Middle frontal gyrus (tissue), 1 donor: ENCODE measurements at regions not wholly inside any gene's neighbourhood (a gene's known extent, or its start where the extent isn't known, plus 50 kb on each side); places are given as distances from the start of the nearest gene placed in this dataset.

Experiments
- DNase-seq: peaks from one replicate; pipeline ENCODE4 v3.0.0-alpha.2; 2015; ENCODE audit warnings: low spot score; ENCODE audit errors: extremely low spot score

DNA sequence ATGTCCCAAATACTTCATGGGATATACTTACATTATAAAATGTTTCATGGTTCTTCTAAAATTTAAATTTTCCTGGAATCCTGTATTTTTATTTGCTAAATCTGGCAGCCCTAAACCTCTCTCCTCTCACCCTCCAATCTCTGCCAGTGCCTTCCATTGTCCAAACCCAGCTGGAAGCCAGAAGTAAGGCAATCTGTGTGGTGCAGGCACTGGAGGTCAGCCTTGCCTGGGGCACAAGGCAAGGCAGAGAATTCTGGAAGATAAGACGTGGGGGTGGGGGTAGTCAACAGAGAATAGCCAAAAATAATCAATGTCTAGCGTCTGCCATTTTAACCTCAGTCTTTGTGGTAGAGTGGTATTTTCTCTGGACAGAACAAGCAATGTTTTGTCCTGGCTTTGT lies 381.7 kb downstream of the GPAM start:
- no peak for DNase-seq

DNA sequence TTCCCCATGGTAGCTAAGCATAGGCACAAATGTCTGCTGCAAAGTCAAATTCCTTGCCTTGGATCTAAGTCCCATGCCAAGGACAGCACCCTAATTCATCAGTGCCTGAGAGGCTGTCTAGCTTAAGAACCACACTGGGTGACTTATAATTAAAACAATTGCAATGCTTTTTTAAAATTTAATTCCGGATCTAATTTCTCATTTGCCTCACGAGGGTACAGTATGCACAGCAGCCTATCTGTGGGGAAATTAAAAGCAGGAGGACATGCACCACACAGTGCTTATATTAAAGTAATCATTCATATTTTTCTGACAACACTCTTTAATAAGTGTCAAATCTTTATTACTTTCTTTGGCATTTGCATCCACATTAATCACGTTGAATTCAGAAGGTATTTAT lies 378.8 kb downstream of the GPAM start:
- DNase-seq, result no peak

DNA sequence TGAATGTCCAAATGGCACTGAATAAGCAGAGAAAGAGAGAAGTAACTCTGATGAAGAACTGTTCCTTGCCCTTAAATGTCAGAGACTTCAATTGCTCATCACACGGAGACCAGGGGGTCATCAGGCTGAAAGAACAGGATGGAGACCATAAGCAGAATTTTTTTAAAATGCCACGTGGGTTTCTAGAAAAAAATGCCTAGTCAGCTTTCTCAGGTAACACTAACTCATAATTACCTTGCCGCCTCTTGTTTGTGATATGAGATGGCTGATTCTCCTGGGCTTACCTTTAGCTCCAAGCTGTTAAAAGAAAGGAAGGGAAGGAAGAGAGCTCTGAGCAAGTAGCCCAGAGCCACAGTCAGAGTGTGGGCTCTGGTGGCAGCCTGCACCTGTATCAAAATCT lies 372.0 kb downstream of the GPAM start:
- DNase-seq, result no peak

DNA sequence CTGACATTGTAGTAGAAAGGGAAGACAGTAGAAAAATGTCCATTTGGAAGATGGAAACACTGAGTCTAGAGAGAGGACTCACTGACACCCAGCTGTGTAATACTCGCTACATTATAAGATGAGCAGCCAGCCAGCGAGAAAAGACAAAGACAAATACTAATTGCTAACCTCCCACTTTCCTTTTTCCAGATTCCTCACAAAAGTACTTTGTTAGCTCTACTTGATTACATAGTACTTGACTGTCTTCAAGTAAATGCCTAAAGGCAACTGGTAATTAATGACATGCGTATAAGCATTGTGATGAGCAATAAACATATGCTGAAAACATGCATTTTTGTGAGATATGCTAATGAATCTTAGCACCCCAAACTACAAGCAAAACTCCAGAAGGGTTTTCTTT lies 363.1 kb downstream of the GPAM start:
- DNase-seq, result no peak

DNA sequence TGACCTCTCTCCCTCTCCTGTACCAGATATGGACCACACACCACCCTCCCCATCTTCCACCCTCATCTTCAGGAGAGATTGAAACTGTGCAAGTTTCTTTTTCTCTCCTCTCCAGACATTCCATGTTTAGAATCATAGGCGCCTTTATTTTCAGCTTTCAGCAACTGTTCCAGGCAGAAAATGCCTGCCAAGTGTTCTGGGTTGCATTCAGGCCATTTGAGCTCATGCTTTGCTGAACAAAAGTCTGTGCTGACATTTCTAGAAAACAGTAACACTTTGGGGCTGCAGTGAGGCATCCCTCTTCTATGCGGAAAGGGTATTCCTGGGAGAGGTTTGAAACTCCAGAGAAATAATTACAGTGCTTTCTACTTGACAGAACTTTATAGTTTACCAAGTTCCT lies 361.7 kb downstream of the GPAM start:
- DNase-seq, result peak; percentile 43

DNA sequence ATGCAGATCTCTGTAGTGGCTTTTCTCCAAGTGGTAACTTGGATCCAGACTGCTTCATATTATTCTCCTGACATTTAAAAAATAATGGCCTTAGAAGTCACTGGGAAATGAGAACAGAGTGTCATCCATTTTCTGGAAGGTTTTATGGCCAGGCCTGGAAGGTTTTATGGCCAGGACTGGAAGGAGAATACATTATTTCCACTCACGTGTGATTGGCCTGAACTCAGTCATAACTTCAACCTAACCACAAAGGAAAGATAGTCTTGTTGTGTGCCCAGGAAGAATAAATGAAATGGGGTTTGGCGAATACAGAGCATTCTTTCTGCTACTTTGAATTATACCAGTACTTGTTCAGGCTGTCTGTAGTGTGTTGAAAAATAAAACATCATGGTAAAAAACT lies 360.9 kb downstream of the GPAM start:
- DNase-seq, result no peak

DNA sequence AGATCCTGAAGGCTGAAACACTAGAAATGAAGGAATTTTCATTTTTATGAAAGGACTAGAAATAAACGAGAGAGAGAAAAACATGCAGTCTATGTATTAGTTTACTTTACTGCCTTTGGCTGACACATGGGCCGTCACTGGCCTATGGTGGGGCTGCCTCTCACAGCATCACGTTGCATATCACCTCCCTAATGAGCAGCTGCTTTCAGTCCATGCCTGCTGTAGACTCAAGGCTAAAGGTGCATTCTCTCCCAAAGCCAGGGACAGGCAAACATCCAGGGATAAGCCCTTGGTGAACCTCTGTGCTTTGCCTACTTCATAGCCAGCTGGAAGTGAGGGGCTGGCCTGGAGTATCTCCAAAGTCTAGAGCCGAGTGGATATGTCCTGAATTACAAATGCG lies 359.4 kb downstream of the GPAM start:
- no peak for DNase-seq

DNA sequence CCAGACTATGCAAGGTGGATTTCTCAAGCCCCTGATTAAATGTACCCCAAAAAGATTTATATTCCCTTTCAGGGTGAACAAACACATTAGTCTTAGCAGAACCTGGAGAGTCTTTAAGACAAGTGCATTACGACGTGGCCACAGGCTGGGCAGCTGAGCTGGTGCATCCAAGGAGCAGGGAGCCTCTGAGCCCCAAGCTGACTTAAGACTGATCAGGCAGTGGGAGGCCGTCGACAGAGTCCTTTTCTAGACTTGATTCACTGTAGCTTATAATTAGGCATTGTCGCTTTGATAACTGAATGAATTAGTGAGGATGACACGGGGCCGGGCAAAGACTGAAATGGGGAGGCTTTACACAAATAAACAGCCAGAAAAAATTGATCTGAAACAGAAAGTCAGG lies 353.2 kb downstream of the GPAM start:
- no peak for DNase-seq

DNA sequence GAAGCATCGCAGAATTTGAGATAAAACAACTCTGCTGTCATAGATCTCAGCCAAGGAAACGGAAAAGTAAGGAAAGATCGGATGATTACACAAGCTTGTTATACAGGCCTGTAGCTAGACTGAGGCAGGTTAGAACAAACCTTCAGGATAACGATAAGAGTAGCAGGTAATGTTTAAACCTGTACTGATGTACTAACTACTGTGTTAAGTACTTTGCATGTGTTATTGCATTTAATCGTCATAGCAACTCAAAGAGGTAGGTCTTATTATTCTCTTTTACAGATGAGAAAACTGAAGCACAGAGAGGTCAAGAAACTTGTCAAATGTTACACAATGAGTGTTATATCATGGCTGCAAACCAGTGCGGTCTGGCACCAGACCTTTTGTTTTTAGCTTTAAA lies 352.5 kb downstream of the GPAM start:
- no peak for DNase-seq

DNA sequence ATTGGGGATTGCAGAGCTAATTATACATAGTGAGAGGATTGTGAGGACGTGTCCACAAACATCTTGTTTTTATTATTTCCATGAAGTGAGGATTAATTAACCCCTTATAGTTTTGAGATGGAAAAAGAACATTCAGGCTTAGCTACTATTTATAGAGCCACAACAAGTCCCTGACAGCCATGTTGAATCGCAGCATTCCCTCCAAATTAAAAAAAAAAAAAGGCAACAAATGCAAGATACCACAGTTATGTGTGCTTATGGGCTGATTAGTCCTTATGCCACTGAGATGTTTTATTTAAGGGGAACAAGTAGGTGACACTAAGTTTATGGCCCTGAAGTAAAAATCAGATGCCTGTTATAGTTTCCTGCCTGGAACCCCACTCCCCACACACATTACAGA lies 350.3 kb downstream of the GPAM start:
- DNase-seq, result no peak

DNA sequence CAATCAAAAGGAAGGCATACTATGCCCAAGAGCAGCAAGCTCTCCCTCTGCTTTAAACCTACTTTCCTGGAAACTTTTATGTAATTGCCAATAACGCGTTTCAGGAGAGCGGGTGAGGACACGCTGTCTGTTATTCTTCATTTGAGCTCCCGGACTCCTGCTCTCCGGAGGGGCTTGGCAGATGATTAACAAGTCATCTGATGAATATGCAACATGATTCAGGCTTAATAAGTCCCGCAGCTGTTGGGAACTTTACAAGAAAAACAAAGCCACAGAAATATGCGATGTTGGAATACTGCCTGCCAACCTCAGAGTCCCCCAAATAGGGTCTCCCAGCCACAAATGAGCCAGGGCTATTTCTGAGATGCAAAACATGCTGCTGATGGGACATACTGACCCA lies 348.0 kb downstream of the GPAM start:
- no peak for DNase-seq

DNA sequence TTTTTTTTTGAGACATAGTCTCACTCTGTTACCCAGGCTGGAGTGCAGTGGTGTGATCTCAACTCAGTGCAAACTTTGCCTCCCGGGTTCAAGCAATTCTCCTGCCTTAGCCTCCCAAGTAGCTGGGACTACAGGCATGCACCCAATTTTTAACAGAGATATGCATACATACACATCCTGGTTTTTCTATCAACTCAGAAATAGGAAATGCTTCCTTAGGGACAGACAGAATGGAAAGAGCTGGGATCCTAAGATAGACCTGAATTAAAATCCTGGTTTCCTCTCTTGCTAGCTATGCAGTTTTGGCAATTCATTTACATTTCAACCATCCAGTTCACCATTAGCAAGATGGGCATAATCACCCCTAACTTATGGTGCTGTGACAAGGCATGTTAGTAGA lies 347.5 kb downstream of the GPAM start:
- DNase-seq, result no peak

DNA sequence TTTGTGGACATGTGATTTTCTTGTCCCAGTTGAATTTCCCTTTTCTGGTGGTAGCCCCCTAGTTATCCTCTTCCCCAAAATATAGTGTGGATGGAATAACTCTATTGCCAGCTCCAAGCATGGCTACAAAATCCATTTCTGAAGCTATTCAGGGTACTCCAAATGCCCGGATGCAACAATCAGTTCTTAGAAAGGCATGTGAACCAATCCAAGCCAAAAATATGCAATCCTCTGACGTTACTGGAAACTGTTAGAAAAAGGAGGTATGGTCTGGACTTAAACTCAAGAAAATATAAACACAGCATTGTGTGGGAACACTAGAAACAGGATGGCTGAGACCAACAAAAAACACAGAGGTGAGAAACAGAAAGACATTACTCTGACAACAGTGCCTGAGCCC lies 347.0 kb downstream of the GPAM start:
- DNase-seq, result no peak

DNA sequence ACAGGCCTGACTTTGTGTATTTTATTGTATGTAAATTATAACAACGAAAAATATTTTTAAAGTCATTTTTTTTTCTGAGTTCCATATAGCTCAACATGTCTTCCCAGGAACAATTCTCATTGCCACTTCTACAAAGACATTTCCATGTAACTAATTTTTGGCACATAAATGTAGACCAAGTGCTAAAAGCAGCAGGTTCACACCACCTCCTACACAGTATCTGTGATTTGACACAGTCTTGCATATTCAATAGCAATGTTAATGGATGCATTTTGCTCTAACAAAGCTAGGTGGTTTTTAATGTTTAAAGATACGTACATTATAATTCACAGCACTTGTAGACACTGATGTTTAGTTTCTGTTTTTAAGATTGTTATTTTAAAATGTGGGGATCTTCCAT lies 346.5 kb downstream of the GPAM start:
- no peak for DNase-seq

DNA sequence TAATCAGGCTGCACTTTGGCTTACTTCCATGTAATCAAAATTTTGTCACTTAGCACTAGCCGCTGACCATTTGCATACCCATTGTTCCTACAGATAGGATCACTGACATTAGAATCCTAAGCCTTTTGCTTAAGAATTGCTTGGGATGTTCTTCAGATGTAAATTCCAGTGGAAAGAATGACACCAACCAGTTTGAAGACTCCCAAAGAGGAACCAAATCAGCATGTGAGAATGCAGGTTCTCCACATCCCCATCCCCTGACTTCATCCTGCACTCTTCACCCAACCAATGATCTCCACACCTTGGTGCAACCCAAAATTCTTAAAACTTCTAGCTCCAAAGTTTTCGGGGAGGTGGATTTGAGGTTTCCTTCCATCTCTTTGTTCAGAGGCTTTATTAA lies 345.6 kb downstream of the GPAM start:
- DNase-seq, result no peak

DNA sequence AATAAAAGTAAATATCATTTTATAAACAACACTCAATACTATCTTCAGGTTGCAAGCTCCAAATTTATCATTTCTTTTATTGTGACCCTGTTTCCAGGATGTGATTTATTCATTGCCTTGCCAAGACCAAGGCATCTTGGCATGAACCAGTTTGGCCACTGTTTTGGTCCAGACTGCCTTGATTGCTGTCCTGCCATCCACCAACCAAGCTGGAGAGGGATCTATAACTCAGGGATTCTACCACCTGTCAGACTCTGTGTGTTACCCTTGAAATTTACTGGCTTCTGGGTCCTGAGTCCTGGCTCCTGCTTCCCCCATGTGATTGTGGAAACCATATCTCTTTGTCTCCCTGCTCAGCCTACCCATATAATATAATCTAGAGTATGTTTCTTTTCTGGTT lies 343.0 kb downstream of the GPAM start:
- DNase-seq, result no peak

DNA sequence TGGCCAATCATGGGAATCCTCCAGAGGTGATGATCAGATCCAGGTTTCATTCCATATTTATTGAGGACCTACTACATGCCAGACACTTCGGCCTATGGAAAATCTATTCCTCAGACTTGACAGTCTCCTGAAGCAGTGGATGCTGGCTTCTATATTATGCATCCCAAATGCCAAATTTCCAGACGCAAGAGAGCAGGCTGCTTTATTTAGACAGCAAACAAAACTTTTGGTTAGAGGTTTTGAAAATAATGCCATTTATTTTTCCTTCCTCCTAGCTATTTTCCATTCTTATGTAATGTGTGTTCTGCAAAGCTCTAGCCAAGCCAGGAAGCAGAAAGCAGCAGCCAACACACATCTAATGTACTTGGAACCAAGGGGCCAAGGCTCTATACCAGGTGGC lies 330.8 kb downstream of the GPAM start:
- no peak for DNase-seq

DNA sequence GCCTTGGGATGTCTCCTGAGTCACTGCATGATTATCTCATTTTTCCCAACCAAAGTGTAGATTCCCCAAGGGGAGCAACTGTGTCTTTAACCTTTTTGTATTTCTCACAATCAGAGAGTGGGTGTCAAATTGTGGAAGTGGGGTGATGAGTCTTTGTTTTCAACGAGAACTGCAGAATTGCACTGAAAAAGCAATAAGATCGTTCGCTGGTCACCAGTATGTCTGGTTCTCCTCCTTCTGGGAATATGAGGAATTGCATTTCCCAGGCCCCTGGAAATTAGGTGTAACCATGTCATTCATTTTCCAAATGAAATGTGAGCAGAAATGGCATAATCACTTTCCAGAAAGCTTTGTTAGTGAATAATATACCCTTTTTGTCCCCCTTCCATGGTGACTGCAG lies 326.9 kb downstream of the GPAM start:
- DNase-seq, result no peak

DNA sequence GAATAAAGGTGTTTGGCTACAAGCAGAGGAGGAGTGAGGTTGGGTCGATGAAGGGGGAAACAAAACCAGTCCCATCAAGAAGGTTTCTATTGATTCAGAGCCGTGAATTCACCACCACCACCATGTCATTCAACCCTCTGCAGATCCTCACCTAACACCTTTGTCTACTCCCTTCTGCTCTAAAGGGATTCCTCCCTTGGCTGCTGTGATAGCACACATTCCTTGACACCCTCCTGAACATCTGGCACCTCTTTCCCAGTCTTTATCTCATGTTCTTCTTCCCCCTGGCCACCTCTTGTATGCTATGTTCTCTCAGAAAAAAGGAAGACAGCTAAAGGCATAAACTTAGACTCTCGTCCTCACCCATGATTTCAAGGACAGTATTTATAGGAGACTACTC lies 318.0 kb downstream of the GPAM start:
- DNase-seq, result no peak

DNA sequence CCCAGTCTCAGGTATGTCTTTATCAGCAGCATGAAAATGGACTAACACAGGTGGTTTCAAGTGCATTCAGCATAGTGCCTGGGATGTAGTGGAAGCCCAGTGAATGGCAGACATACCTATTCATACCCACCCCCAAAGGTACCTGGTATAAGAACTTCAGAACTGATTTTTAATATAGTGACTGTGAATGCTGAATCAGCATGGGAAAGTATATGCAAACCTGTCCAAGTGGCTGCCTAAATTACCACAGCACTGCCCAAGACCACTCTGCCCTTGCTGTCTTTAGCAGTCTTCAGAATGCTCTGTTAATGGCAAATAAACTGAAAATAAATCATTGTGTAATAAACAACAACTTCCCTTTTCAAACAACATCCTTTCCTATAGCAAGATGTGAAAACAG lies 312.1 kb downstream of the GPAM start:
- no peak for DNase-seq

DNA sequence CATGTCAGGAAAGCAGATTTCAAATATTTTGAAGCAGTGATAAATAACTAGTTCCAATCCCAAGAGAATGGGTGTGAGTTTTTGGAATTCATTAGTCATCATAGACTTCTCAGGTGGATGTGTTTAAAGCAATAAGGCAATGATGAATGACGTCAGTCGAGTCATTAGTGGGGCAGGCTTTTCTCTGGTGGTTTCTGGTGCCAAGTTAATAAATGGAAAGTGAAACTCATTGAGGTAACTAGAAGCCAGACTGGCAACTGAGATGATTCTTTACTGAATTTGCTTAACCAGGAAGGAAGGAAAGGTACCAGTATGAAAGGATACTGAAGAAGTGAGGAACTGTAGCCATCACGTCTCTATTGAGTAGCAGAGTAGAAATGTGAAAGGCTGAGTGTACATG lies 311.0 kb downstream of the GPAM start:
- no peak for DNase-seq

DNA sequence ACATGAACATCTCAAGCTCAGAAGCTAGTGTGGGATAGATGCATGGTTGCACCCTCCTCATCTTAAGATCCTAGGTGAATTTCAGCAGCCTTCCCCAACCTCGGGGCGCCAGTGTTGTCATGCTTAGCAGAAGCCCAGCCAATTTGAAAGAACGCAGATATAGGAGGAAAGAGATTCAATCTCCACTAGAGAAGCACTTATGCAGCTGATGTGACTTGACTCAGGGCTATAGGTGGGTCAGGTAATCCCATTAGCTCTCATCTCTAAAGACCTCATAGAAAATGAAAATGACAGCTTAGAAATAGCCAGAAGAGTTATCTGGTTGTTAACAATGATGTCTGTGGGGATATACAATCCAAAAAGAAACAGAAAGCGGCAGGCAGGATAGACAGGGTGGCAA lies 310.5 kb downstream of the GPAM start:
- no peak for DNase-seq

DNA sequence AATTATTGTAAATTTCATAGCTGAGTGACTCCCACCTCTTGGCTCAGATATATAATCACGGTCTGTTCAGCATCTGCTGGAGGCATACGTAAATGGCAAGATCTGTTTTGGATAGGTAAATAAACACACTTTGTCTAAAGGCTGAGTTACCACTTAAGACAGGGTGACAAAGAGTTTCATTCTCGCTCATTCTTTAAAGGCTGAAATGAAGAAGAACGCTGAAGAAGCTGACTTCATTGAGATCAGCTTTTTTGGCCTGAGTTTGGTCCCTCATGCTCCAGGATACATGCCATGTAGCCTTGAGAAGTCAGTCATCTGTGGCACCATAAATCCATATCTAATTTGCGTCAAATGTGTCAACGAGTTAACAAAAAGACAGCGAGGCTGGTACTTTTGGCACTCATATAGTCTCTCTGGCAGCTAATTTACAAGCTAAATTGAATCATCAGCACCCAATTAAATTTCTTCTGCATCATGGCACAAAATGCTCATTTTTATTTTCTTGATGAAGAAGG lies 309.9 kb downstream of the GPAM start:
- DNase-seq, result no peak

DNA sequence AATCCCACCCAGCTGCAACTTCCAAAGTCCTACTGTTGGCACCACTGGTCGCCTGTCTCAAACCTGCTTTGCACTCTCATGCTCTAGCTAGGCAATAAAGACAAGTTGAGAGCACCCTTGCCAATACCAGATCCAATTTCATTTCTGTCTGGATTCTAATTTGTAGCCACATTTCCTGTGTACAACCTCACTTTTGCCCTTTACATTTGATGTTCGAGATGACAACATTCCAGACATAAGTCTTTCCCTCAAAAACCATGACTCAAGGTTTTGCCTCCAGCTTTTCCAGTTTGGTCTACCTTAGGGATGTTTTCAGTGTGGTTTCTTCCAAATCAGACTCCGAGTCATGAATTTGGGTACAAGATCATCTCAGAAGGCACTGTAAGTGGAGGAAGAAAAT lies 309.0 kb downstream of the GPAM start:
- DNase-seq, result no peak

DNA sequence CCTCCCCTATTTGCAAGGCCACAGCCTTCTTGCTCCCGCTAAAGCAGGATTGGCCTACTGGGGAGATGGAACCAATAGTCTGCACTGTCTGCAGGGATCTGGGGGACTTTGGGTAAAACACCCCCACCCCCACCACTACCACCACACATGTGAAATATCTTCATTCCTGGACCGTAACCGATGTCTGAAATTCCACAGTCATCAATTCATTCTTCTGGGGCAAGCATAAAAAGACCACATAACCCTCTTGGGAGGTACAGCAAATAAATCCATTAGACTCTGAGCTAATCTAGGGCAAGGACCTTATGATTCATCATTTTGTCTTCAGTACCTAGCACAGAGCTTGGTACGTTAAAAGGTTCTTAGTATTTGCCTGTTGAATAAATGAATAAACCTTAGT lies 307.8 kb downstream of the GPAM start:
- DNase-seq, result no peak
